Breast epithelium (tissue), 4 donors: ENCODE measurements at regions not wholly inside any gene's neighbourhood (a gene's known extent, or its start where the extent isn't known, plus 50 kb on each side); places are given as distances from the start of the nearest gene placed in this dataset.

Experiments
- DNase-seq, 2 donors: peaks; one replicate each; pipeline ENCODE4 v3.0.0-alpha.2; 2019; ENCODE audit warnings: low spot score in 2 of 2
- H3K27ac ChIP-seq, 2 donors: fragments of 200-600 bp; sonication (generic) in 1 of 2; one replicate each; pipeline ENCODE4 v1.5.1; 2016 to 2019; ENCODE audit warnings: mild to moderate bottlenecking in 1 of 2
- H3K27me3 ChIP-seq, 2 donors: fragments of 200-600 bp; sonication (generic) in 1 of 2; one replicate each; pipeline versions ENCODE4 v1.5.1 to v1.6.0; 2017 to 2019; ENCODE audit warnings: control low read depth in 1 of 2, mild to moderate bottlenecking in 1 of 2
- H3K36me3 ChIP-seq: fragments of 200-600 bp; one replicate; pipeline ENCODE4 v1.5.1; 2019
- H3K4me1 ChIP-seq, 2 donors: fragments of 200-600 bp; sonication (generic); one replicate each; pipeline ENCODE4 v1.5.1; 2016 to 2019; ENCODE audit warnings: control low read depth in 1 of 2
- H3K4me3 ChIP-seq, 3 donors: fragments of 200-600 bp; sonication (generic); 1 replicate in 2 of 3; 2 replicates in 1 of 3; pipeline ENCODE4 v1.5.1; 2016 to 2019; ENCODE audit warnings: mild to moderate bottlenecking in 3 of 3, moderate library complexity in 2 of 3
- H3K9me3 ChIP-seq, 2 donors: fragments of 200-600 bp; sonication (generic) in 1 of 2; one replicate each; pipeline ENCODE4 v1.5.1; 2016 to 2019; ENCODE audit warnings: control low read depth in 1 of 2
- CTCF ChIP-seq, 3 donors: fragments of 450-650 bp; IDR thresholded peaks; one replicate each; pipeline ENCODE4 v1.5.1; 2016 to 2017; ENCODE audit warnings: antibody characterized with exemption in 3 of 3, mild to moderate bottlenecking in 3 of 3, moderate library complexity in 3 of 3
- POLR2A ChIP-seq: fragments of 450-650 bp; IDR thresholded peaks from one replicate; pipeline ENCODE4 v1.6.1; 2016; ENCODE audit warnings: antibody characterized with exemption, mild to moderate bottlenecking, moderate library complexity
- POLR2AphosphoS5 ChIP-seq, 3 donors: sonication (generic); formaldehyde crosslinking; IDR thresholded peaks; one replicate each; pipeline ENCODE4 v1.6.1; 2017; ENCODE audit warnings: antibody characterized with exemption in 3 of 3
- intact Hi-C: fragments of 100-400 bp; cut with DNase I; formaldehyde crosslinking; loops from one replicate; pipeline ENCODE4 v1.15.1; 2023; ENCODE audit warnings: low total_unique reads

GRCh38 chr6:88298066-88298845 lies 132.1 kb upstream of the CNR1 start:
- Histone ChIP-seq H3K27ac (no peak overlapping the region), H3K36me3 (no peaks in the 10 kb centered on the region), H3K27me3 (no peaks in the 10 kb centered on the region), H3K4me3 (no peak overlapping the region), H3K4me1 (no peaks in the 10 kb centered on the region), H3K9me3 (no peaks in the 10 kb centered on the region)
- TF ChIP-seq CTCF (IDR thresholded peaks at IDR 0.05): no peak
- TF ChIP-seq POLR2AphosphoS5 (IDR thresholded peaks at IDR 0.05): no peak
- no peak for TF ChIP-seq POLR2A
- intact Hi-C loops: no loop called here
- no peak for DNase-seq

- Histone ChIP-seq H3K4me3 (no peak overlapping the region), H3K27ac (no peak overlapping the region), H3K4me1 (no peaks in the 10 kb centered on the region), H3K36me3 (no peaks in the 10 kb centered on the region), H3K9me3 (no peaks in the 10 kb centered on the region), H3K27me3 (no peaks in the 10 kb centered on the region)
- TF ChIP-seq POLR2A: no peak
- no peak for TF ChIP-seq CTCF (IDR thresholded peaks at IDR 0.05)
- TF ChIP-seq POLR2AphosphoS5 (IDR thresholded peaks at IDR 0.05): no peak
- no peak for DNase-seq
- intact Hi-C loops: no loop called here
Observed at GRCh38 chr6:88296694-88297093, 130.5 kb upstream of the CNR1 start.

DNA sequence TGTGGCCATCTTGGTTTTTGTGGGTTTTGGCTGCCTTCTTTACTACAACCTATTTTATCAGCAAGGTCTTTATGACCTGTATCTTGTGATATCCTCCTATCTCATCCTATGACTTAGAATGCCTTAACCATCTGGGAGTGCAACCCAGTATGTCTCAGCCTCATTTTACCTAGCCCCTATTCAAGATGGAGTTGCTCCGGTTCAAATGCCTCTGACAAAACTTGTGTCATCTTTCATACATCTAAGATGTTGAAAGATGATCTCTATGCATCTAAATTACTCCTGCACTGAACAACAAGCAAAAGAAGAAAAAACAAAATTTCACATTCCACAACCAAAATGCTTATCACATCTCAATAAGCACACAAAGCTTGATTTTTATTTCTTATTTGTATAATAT lies 129.5 kb upstream of the CNR1 start:
- no peak for DNase-seq
- H3K36me3 ChIP-seq: no peaks in the 10 kb centered on the region
- H3K9me3 ChIP-seq: no peaks in the 10 kb centered on the region
- no peak for TF ChIP-seq CTCF (IDR thresholded peaks at IDR 0.05)
- no peak for TF ChIP-seq POLR2A
- no peak overlapping the region for H3K4me3 ChIP-seq
- no peaks in the 10 kb centered on the region for H3K27me3 ChIP-seq
- intact Hi-C loops: no loop called here
- H3K4me1 ChIP-seq: no peaks in the 10 kb centered on the region
- H3K27ac ChIP-seq: no peak overlapping the region

GRCh38 chr6:88294702-88295101 lies 128.6 kb upstream of the CNR1 start:
- Histone ChIP-seq H3K4me1 (no peaks in the 10 kb centered on the region), H3K36me3 (no peaks in the 10 kb centered on the region), H3K27ac (no peak overlapping the region), H3K9me3 (no peaks in the 10 kb centered on the region), H3K4me3 (no peak overlapping the region), H3K27me3 (no peaks in the 10 kb centered on the region)
- DNase-seq: no peak
- TF ChIP-seq CTCF (IDR thresholded peaks at IDR 0.05): no peak
- intact Hi-C loops: no loop called here

DNA sequence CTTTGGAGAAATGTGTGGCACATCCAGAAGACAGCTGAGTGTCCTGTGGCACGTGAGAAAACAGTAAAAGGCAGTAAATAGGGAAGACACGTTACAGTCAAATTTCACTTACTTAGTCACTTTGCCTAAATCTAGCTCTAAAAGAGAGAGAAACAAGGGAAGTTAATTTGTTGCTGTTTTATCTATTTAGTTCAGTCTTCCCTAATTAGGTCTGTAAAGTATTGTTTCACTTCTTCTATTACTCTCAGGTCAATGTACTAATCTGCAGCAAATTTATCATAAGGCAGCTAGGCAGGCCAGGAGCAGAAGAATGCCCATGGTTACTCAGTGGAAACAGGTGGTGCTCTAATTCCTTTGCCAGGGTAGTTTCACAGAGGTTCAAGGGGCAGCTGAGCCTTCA lies 124.3 kb upstream of the CNR1 start:
- peaks cover 0 to 24% of the 10 kb centered on the region in 2 donors for H3K9me3 ChIP-seq

More for the DNA sequence above, 124.3 kb upstream of the CNR1 start:
- no peak overlapping the region for H3K27ac ChIP-seq
- no peak for TF ChIP-seq CTCF (IDR thresholded peaks at IDR 0.05)
- TF ChIP-seq POLR2A: no peak
- no peak for TF ChIP-seq POLR2AphosphoS5 (IDR thresholded peaks at IDR 0.05)
- H3K36me3 ChIP-seq: no peaks in the 10 kb centered on the region
- no peaks in the 10 kb centered on the region for H3K4me1 ChIP-seq
- no peaks in the 10 kb centered on the region for H3K27me3 ChIP-seq
- no peak for DNase-seq
- intact Hi-C loops: no loop called here
- H3K4me3 ChIP-seq: no peak overlapping the region
